ENCODE measurements at regions not wholly inside any gene's neighbourhood (a gene's known extent, or its start where the extent isn't known, plus 50 kb on each side); places are given as distances from the start of the nearest gene placed in this dataset.

GRCh38 chr11:33941637-33942160 lies 49.8 kb upstream of the LMO2 start:
- POLR2A ChIA-PET, result no interaction called here
- CTCF ChIA-PET, result no interaction called here
- no peak for DNase-seq (ENCODE audit: extremely low spot score)
- TF ChIP-seq FOXM1 (IDR thresholded peaks at IDR 0.05; ENCODE audit: borderline replicate concordance) (no peak), ELF4 (IDR thresholded peaks at IDR 0.05) (no peak), BHLHE40 (IDR thresholded peaks at IDR 0.05; ENCODE audit: borderline replicate concordance) (no peak), ZNF384 (IDR thresholded peaks at IDR 0.05) (no peak), SP1 (IDR thresholded peaks at IDR 0.05) (no peak), LEF1 (IDR thresholded peaks at IDR 0.05; ENCODE audit: borderline replicate concordance) (no peak), HDGF (IDR thresholded peaks at IDR 0.05; ENCODE audit: borderline replicate concordance) (no peak), FOXA1 (IDR thresholded peaks at IDR 0.05) (no peak), L3MBTL2 (conservative IDR thresholded peaks at IDR 0.05) (no peak), SUZ12 (IDR thresholded peaks at IDR 0.05) (no peak), ARNT (IDR thresholded peaks at IDR 0.05) (no peak), CTBP1 (IDR thresholded peaks at IDR 0.05; ENCODE audit: borderline replicate concordance) (no peak), PKNOX1 (IDR thresholded peaks at IDR 0.05) (no peak), NFRKB (IDR thresholded peaks at IDR 0.05) (no peak), TARDBP (IDR thresholded peaks at IDR 0.05) (no peak), FOXK2 (IDR thresholded peaks at IDR 0.05) (no peak)

Data from HEK293T (cell line).